ENCODE measurements at regions not wholly inside any gene's neighbourhood (a gene's known extent, or its start where the extent isn't known, plus 50 kb on each side); places are given as distances from the start of the nearest gene placed in this dataset.

DNA sequence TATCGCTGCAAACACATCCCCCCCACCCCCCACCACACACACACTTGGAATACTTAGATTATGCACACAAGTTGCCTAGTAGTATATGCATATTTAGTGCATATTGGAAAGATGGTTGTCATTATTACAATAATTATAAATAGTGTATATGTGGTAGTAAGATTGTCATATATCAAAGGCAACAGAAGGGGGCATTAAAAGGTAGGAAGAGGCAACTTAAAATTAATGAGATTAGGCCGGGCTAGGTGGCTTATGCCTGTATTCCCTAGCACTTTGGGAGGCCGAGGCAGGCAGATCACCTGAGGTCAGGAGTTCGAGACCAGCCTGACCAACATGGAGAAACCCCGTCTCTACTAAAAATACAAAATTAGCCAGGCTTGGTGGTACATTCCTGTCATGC, 52.1 kb downstream of the GSC start:
- Histone ChIP-seq H3K9me3 (ENCODE audit: control insufficient read depth, low read length) (no peaks in the 10 kb centered on the region), H3K4me3 (ENCODE audit: insufficient read depth, low read depth, low read length, poor library complexity, severe bottlenecking) (no peak overlapping the region), H3K27ac (ENCODE audit: insufficient read depth, low read length, poor library complexity, severe bottlenecking) (no peak overlapping the region), H3K4me1 (ENCODE audit: control insufficient read depth, insufficient read depth, low read length, poor library complexity, severe bottlenecking) (no peaks in the 10 kb centered on the region), H3K36me3 (ENCODE audit: control insufficient read depth, insufficient read depth, low read length) (no peaks in the 10 kb centered on the region), H3K27me3 (replicated peaks; ENCODE audit: control insufficient read depth, insufficient read depth, low read length, poor library complexity, severe bottlenecking) (no peaks in the 10 kb centered on the region)
- DNase-seq, result no peak

DNA sequence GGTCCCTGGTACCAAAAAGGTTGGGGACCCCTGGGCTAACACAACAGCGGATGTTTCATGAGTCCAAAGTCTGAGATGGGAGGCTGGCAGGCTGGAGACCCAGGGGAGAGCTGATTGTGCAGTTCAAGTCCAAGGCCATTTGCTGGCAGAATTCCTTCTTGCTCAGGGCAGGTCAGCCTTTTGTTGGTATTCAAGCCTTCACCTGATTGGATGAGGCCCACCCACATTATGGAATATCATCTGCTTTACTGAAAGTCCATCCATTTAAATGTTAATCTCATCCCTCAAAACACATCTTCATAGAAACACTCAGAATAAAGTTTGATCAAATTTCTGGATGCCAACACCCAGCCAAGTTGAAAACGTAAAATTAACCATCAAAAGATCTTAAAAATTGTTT, 52.9 kb downstream of the GSC start:
- no peak overlapping the region for H3K27ac ChIP-seq (ENCODE audit: insufficient read depth, low read length, poor library complexity, severe bottlenecking)
- no peak for DNase-seq
- no peaks in the 10 kb centered on the region for H3K4me1 ChIP-seq (ENCODE audit: control insufficient read depth, insufficient read depth, low read length, poor library complexity, severe bottlenecking)
- H3K36me3 ChIP-seq (ENCODE audit: control insufficient read depth, insufficient read depth, low read length), result no peaks in the 10 kb centered on the region
- no peak overlapping the region for H3K4me3 ChIP-seq (ENCODE audit: insufficient read depth, low read depth, low read length, poor library complexity, severe bottlenecking)
- no peaks in the 10 kb centered on the region for H3K9me3 ChIP-seq (ENCODE audit: control insufficient read depth, low read length)
- H3K27me3 ChIP-seq (replicated peaks; ENCODE audit: control insufficient read depth, insufficient read depth, low read length, poor library complexity, severe bottlenecking), result no peaks in the 10 kb centered on the region

DNA sequence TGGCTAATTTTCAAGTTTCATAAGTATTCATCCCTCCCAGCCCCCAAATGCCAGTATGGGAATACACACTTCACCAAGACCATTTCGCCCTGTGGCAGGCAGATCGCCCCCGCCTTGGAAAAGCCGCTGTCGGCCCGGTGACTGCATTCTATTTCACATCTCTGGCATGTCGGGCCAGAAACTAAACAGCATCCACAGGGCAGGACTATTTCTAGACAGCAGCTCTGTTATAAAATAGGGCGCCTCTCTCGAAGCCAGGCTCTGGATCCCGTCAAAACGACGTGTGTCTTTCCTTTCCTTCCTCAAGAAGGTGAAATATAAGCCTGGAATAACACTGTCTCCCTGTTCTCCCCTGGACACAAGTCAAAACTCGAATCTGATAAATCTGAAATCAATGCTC, 56.8 kb downstream of the GSC start:
- Histone ChIP-seq H3K4me1 (ENCODE audit: control insufficient read depth, insufficient read depth, low read length, poor library complexity, severe bottlenecking) (no peaks in the 10 kb centered on the region), H3K9me3 (ENCODE audit: control insufficient read depth, low read length) (no peaks in the 10 kb centered on the region), H3K36me3 (ENCODE audit: control insufficient read depth, insufficient read depth, low read length) (no peaks in the 10 kb centered on the region), H3K27me3 (replicated peaks; ENCODE audit: control insufficient read depth, insufficient read depth, low read length, poor library complexity, severe bottlenecking) (no peaks in the 10 kb centered on the region), H3K27ac (ENCODE audit: insufficient read depth, low read length, poor library complexity, severe bottlenecking) (no peak overlapping the region), H3K4me3 (ENCODE audit: insufficient read depth, low read depth, low read length, poor library complexity, severe bottlenecking) (no peak overlapping the region)
- no peak for DNase-seq

DNA sequence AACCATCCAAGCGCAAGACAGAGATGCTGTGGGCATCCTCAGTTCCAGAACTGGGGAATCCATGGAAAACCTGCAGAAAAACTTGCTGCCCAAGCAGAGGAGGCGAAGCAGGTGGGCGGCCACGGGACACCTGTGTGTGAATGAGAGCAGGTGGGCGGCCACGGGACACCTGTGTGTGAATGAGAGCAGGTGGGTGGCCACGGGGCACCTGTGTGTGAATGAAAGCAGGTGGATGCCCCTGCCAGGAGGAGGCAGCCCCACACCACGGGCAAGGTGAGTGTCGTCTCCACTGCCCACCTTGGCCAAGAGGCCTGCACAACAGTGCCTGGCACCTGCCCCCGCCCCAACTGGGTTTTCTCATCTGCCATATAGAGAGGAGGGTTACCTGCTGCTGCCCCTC, 59.2 kb downstream of the GSC start:
- H3K27me3 ChIP-seq (replicated peaks; ENCODE audit: control insufficient read depth, insufficient read depth, low read length, poor library complexity, severe bottlenecking), result no peaks in the 10 kb centered on the region

DNA sequence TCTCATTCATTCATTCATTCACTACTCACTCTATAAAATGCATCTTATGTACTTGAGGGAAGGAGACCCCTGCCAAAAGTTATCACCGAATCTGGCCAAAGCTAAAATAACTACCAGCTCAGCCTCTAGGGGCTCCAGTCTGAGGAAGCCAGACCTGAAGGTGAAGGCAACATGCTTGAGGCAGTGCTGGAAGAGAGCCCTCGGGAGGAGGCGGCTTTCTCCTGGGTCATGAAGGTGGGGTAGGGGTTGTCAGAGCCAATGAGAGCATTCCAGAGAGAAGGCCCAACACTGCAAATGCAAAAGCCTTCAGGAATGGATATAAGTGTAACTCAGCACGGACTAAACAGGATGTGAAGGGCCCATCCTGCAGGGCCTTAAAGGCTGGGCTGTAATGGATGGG, 62.4 kb downstream of the GSC start:
- Histone ChIP-seq H3K27me3 (replicated peaks; ENCODE audit: control insufficient read depth, insufficient read depth, low read length, poor library complexity, severe bottlenecking) (no peaks in the 10 kb centered on the region), H3K4me1 (ENCODE audit: control insufficient read depth, insufficient read depth, low read length, poor library complexity, severe bottlenecking) (no peaks in the 10 kb centered on the region), H3K9me3 (ENCODE audit: control insufficient read depth, low read length) (no peaks in the 10 kb centered on the region), H3K4me3 (ENCODE audit: insufficient read depth, low read depth, low read length, poor library complexity, severe bottlenecking) (no peak overlapping the region), H3K36me3 (ENCODE audit: control insufficient read depth, insufficient read depth, low read length) (no peaks in the 10 kb centered on the region), H3K27ac (ENCODE audit: insufficient read depth, low read length, poor library complexity, severe bottlenecking) (no peak overlapping the region)
- no peak for DNase-seq

More for the DNA sequence above, 59.2 kb downstream of the GSC start:
- H3K9me3 ChIP-seq (ENCODE audit: control insufficient read depth, low read length), result no peaks in the 10 kb centered on the region
- no peak for DNase-seq
- no peak overlapping the region for H3K4me3 ChIP-seq (ENCODE audit: insufficient read depth, low read depth, low read length, poor library complexity, severe bottlenecking)
- H3K27ac ChIP-seq (ENCODE audit: insufficient read depth, low read length, poor library complexity, severe bottlenecking), result no peak overlapping the region
- H3K36me3 ChIP-seq (ENCODE audit: control insufficient read depth, insufficient read depth, low read length), result no peaks in the 10 kb centered on the region
- no peaks in the 10 kb centered on the region for H3K4me1 ChIP-seq (ENCODE audit: control insufficient read depth, insufficient read depth, low read length, poor library complexity, severe bottlenecking)

DNA sequence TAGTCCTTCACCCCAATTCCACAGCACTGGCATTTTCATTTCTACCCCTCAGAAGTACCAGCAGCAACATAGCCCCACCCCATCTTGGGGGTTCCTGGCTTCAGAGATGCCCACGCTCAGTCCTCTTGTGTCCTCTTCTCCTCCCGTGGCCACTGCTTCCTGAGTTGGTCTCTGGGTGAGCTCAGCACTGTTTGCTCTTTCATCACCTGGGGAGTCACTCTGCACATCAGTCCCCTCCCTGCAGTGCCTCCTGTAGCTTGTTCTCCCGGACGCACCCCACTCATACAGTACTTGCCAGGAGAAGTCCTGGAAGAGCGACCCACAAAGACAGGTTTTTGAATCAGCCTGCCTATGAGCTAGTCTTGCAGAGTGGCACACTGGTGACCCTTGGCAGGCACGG, 63.8 kb downstream of the GSC start:
- H3K4me1 ChIP-seq (ENCODE audit: control insufficient read depth, insufficient read depth, low read length, poor library complexity, severe bottlenecking), result no peaks in the 10 kb centered on the region
- no peak for DNase-seq
- no peak overlapping the region for H3K27ac ChIP-seq (ENCODE audit: insufficient read depth, low read length, poor library complexity, severe bottlenecking)
- no peak overlapping the region for H3K4me3 ChIP-seq (ENCODE audit: insufficient read depth, low read depth, low read length, poor library complexity, severe bottlenecking)
- H3K36me3 ChIP-seq (ENCODE audit: control insufficient read depth, insufficient read depth, low read length), result no peaks in the 10 kb centered on the region
- no peaks in the 10 kb centered on the region for H3K9me3 ChIP-seq (ENCODE audit: control insufficient read depth, low read length)
- H3K27me3 ChIP-seq (replicated peaks; ENCODE audit: control insufficient read depth, insufficient read depth, low read length, poor library complexity, severe bottlenecking), result no peaks in the 10 kb centered on the region

DNA sequence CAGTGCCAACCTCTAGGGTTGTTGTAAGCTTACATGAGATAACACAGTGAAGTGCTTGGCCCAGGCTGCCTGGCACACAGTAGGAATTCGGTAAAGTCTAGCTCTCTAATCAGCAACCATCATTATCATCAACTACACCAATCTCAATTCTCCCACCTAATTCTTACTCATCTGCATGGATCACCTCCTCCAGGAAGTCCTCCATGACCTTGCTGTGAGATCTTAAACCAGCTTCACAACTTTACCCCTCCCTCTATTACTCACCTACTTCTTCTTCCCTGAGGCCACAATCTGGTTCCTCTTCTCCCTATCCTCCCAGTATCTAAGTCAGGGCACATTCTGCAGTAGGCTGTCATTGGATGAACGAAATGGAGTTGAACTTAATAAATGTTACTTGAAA, 67.3 kb downstream of the GSC start:
- Histone ChIP-seq H3K36me3 (ENCODE audit: control insufficient read depth, insufficient read depth, low read length) (no peaks in the 10 kb centered on the region), H3K27me3 (replicated peaks; ENCODE audit: control insufficient read depth, insufficient read depth, low read length, poor library complexity, severe bottlenecking) (no peaks in the 10 kb centered on the region)
- no peak for DNase-seq

DNA sequence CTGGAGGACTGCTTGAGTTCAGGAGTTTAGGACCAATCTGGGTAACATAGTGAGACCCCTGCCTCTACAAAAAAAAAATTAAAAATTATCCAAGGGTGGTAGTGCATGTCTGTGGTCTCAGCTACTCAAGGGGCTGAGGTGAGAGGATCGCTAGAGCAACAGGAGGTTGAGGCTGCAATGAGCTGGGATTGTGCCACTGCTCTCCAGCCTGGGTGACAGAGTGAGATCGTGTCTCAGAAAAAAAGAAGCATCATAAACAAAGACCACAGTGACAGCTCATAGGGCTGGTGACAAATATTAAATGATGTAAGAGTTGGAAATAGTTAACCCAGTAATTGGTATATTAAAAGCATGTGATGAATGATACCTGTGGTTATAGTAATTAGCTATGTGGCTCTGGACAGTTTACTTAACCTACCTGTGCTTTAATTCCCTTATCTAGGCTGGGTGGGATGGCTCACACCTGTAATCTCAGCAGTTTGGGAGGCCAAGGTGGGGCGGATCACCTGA, 68.0 kb downstream of the GSC start:
- Histone ChIP-seq H3K9me3 (ENCODE audit: control insufficient read depth, low read length) (no peaks in the 10 kb centered on the region), H3K27ac (ENCODE audit: insufficient read depth, low read length, poor library complexity, severe bottlenecking) (no peak overlapping the region), H3K4me1 (ENCODE audit: control insufficient read depth, insufficient read depth, low read length, poor library complexity, severe bottlenecking) (no peaks in the 10 kb centered on the region), H3K4me3 (ENCODE audit: insufficient read depth, low read depth, low read length, poor library complexity, severe bottlenecking) (no peak overlapping the region), H3K36me3 (ENCODE audit: control insufficient read depth, insufficient read depth, low read length) (no peaks in the 10 kb centered on the region), H3K27me3 (replicated peaks; ENCODE audit: control insufficient read depth, insufficient read depth, low read length, poor library complexity, severe bottlenecking) (no peaks in the 10 kb centered on the region)
- DNase-seq, result no peak

More for the DNA sequence above, 67.3 kb downstream of the GSC start:
- no peaks in the 10 kb centered on the region for H3K4me1 ChIP-seq (ENCODE audit: control insufficient read depth, insufficient read depth, low read length, poor library complexity, severe bottlenecking)
- no peak overlapping the region for H3K4me3 ChIP-seq (ENCODE audit: insufficient read depth, low read depth, low read length, poor library complexity, severe bottlenecking)
- no peak overlapping the region for H3K27ac ChIP-seq (ENCODE audit: insufficient read depth, low read length, poor library complexity, severe bottlenecking)
- no peaks in the 10 kb centered on the region for H3K9me3 ChIP-seq (ENCODE audit: control insufficient read depth, low read length)

DNA sequence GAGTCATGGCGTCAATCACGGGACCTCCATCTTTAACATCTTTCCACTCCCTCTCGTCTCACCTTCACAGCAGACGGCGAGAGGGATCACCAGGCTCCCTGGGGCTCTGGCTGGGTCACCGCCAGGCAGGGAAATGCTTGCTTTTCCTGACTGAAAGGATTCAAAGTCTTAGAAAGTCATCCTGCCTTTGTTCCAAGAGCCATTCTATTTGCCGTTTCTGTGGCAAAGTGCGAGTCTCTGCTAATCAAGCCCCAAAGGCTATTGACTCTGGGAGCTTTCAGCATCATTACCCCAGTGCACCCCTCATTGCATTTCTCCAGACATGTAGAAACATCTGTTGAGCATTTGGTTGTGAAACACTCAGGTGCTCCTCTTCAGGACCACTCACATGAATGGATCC, 69.6 kb downstream of the GSC start:
- no peaks in the 10 kb centered on the region for H3K9me3 ChIP-seq (ENCODE audit: control insufficient read depth, low read length)
- H3K4me1 ChIP-seq (ENCODE audit: control insufficient read depth, insufficient read depth, low read length, poor library complexity, severe bottlenecking), result no peaks in the 10 kb centered on the region
- no peak for DNase-seq
- no peak overlapping the region for H3K27ac ChIP-seq (ENCODE audit: insufficient read depth, low read length, poor library complexity, severe bottlenecking)
- no peaks in the 10 kb centered on the region for H3K27me3 ChIP-seq (replicated peaks; ENCODE audit: control insufficient read depth, insufficient read depth, low read length, poor library complexity, severe bottlenecking)
- H3K36me3 ChIP-seq (ENCODE audit: control insufficient read depth, insufficient read depth, low read length), result no peaks in the 10 kb centered on the region
- no peak overlapping the region for H3K4me3 ChIP-seq (ENCODE audit: insufficient read depth, low read depth, low read length, poor library complexity, severe bottlenecking)

DNA sequence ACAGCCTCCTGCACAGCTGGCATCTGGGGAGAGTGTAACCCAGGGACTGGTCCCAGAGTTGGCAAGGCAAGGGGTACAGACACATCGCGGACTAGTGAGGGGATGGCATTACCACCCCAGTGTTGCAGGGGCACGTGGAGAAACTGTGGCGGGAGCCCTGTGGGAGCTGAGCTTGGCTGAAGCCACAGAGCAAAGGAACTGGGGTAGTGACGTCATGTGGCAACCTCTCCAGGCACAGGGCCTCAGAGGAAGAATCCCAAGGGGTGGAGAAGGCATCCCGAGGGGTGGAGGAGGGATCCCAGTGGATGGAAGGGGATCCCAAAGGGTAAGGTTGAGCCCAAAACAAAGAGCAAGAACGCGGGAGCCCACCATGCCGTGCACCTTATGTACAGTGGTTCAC, 70.1 kb downstream of the GSC start:
- DNase-seq, result no peak
- no peak overlapping the region for H3K27ac ChIP-seq (ENCODE audit: insufficient read depth, low read length, poor library complexity, severe bottlenecking)
- no peaks in the 10 kb centered on the region for H3K36me3 ChIP-seq (ENCODE audit: control insufficient read depth, insufficient read depth, low read length)
- no peaks in the 10 kb centered on the region for H3K9me3 ChIP-seq (ENCODE audit: control insufficient read depth, low read length)
- H3K4me3 ChIP-seq (ENCODE audit: insufficient read depth, low read depth, low read length, poor library complexity, severe bottlenecking), result no peak overlapping the region
- H3K4me1 ChIP-seq (ENCODE audit: control insufficient read depth, insufficient read depth, low read length, poor library complexity, severe bottlenecking), result no peaks in the 10 kb centered on the region
- no peaks in the 10 kb centered on the region for H3K27me3 ChIP-seq (replicated peaks; ENCODE audit: control insufficient read depth, insufficient read depth, low read length, poor library complexity, severe bottlenecking)

Measured in effector memory CD4-positive, alpha-beta T cell (primary cell).